Transverse colon (tissue), 4 donors: ENCODE measurements at regions not wholly inside any gene's neighbourhood (a gene's known extent, or its start where the extent isn't known, plus 50 kb on each side); places are given as distances from the start of the nearest gene placed in this dataset.

Experiments
- EP300 ChIP-seq: sonication (generic); formaldehyde crosslinking; IDR thresholded peaks from one replicate; pipeline ENCODE4 v1.6.1; 2017; ENCODE audit warnings: antibody characterized with exemption, low read depth
- POLR2A ChIP-seq: fragments of 450-650 bp; IDR thresholded peaks from one replicate; pipeline ENCODE4 v1.6.1; 2016; ENCODE audit warnings: antibody characterized with exemption, mild to moderate bottlenecking, moderate library complexity
- POLR2AphosphoS5 ChIP-seq, 3 donors: sonication (generic); formaldehyde crosslinking; IDR thresholded peaks; one replicate each; pipeline ENCODE4 v1.6.1; 2016; ENCODE audit warnings: antibody characterized with exemption in 3 of 3
- TF ChIP-seq, protein P1 (sequence below), 5 experiments: fragments of 200-600 bp in 3 of 5; fragments of 450-650 bp in 2 of 5; sonication (generic) in 3 of 5; IDR thresholded peaks; 1 replicate in 2 of 5; 2 replicates in 3 of 5; pipeline ENCODE4 v1.5.1; 2016 to 2017; ENCODE audit warnings: antibody characterized with exemption in 5 of 5, inconsistent platforms in 3 of 5, mild to moderate bottlenecking in 2 of 5, moderate library complexity in 1 of 5

GRCh38 chr4:175934506-175934905 is 122.4 kb upstream of the GPM6A start:
- TF ChIP-seq, protein P1, sequence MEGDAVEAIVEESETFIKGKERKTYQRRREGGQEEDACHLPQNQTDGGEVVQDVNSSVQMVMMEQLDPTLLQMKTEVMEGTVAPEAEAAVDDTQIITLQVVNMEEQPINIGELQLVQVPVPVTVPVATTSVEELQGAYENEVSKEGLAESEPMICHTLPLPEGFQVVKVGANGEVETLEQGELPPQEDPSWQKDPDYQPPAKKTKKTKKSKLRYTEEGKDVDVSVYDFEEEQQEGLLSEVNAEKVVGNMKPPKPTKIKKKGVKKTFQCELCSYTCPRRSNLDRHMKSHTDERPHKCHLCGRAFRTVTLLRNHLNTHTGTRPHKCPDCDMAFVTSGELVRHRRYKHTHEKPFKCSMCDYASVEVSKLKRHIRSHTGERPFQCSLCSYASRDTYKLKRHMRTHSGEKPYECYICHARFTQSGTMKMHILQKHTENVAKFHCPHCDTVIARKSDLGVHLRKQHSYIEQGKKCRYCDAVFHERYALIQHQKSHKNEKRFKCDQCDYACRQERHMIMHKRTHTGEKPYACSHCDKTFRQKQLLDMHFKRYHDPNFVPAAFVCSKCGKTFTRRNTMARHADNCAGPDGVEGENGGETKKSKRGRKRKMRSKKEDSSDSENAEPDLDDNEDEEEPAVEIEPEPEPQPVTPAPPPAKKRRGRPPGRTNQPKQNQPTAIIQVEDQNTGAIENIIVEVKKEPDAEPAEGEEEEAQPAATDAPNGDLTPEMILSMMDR (IDR thresholded peaks at IDR 0.05): no peak
- TF ChIP-seq POLR2AphosphoS5 (IDR thresholded peaks at IDR 0.05) (no peak), POLR2A (no peak), EP300 (no peak)
